NCI-H1930 (cell line): ENCODE measurements at regions not wholly inside any gene's neighbourhood (a gene's known extent, or its start where the extent isn't known, plus 50 kb on each side); places are given as distances from the start of the nearest gene placed in this dataset.
"Not testable (repeated sequence)": the region's sequence is repeated elsewhere in the genome, so short reads cannot be mapped to it uniquely, and the experiment has no call there.

ENCODE experiments used
- DNase-seq, 2 experiments: peaks; one replicate each; lab custom pipeline; 2025; lab: John Stamatoyannopoulos, UW

- DNase-seq, result no peak
Observed at GRCh38 chr2:164024396-164024795, 288.6 kb upstream of the FIGN start.

GRCh38 chr2:164023896-164024295 is 288.1 kb upstream of the FIGN start:
- DNase-seq, result no peak

- DNase-seq, result no peak
Observed at GRCh38 chr2:164015328-164016123, 279.7 kb upstream of the FIGN start.

GRCh38 chr2:164014791-164015190 is 279.0 kb upstream of the FIGN start:
- DNase-seq, result no peak

- no peak for DNase-seq
Observed at GRCh38 chr2:164014068-164014731, 278.4 kb upstream of the FIGN start.

GRCh38 chr2:164012581-164012980 is 276.8 kb upstream of the FIGN start:
- no peak for DNase-seq

GRCh38 chr2:164009756-164010337 is 274.0 kb upstream of the FIGN start:
- DNase-seq, result peak; percentile 95 to 96

GRCh38 chr2:164008752-164009151 is 272.9 kb upstream of the FIGN start:
- no peak for DNase-seq

GRCh38 chr2:164006704-164007103 is 270.9 kb upstream of the FIGN start:
- no peak for DNase-seq

GRCh38 chr2:164000176-164000575 is 264.4 kb upstream of the FIGN start:
- no peak for DNase-seq

GRCh38 chr2:163997466-163997865 is 261.7 kb upstream of the FIGN start:
- DNase-seq, result no peak

GRCh38 chr2:163990541-163990940 is 254.7 kb upstream of the FIGN start:
- no peak for DNase-seq

- DNase-seq, result no peak
Observed at GRCh38 chr2:163990101-163990500, 254.3 kb upstream of the FIGN start.

GRCh38 chr2:163987175-163987940 is 251.6 kb upstream of the FIGN start:
- DNase-seq, result no peak

- no peak for DNase-seq
Observed at GRCh38 chr2:163984986-163985385, 249.2 kb upstream of the FIGN start.

- DNase-seq, result no peak
Observed at GRCh38 chr2:163983911-163984310, 248.1 kb upstream of the FIGN start.

GRCh38 chr2:163982938-163983337 is 247.1 kb upstream of the FIGN start:
- no peak for DNase-seq

GRCh38 chr2:163974766-163975165 is 239.0 kb upstream of the FIGN start:
- no peak for DNase-seq

- no peak for DNase-seq
Observed at GRCh38 chr2:163970058-163970813, 234.4 kb upstream of the FIGN start.

GRCh38 chr2:163964278-163964677 is 228.5 kb upstream of the FIGN start:
- DNase-seq, result not testable (repeated sequence)

- DNase-seq, result no peak
Observed at GRCh38 chr2:163953390-163953907, 217.6 kb upstream of the FIGN start.
